ENCODE measurements at regions not wholly inside any gene's neighbourhood (a gene's known extent, or its start where the extent isn't known, plus 50 kb on each side); places are given as distances from the start of the nearest gene placed in this dataset.

GRCh38 chr4:3857269-3857926, 91.2 kb downstream of the ADRA2C start:
- BruUV-seq (replicated peaks), result no TSS peak
- ChIA-PET SMC1A (ENCODE audit: uncharacterized antibody, unreplicated experiment) (no interaction called here), CTCF (no interaction called here), RAD21 (ENCODE audit: unreplicated experiment) (no interaction called here), POLR2A (no interaction called here)
- no peak overlapping the region for H3K27ac ChIP-seq (ENCODE audit: control insufficient read depth, insufficient read depth)
- no peak overlapping the region for H2AFZ ChIP-seq (ENCODE audit: control insufficient read depth, low read depth, low read length)
- ATAC-seq (no peak), DNase-seq (ENCODE audit: low read depth, low spot score) (no peak), FAIRE-seq (no peak)
- 5% methylated on average over 9 of the region's 9 CpGs for WGBS (ENCODE audit: insufficient coverage, insufficient replicate concordance, low lambda C conversion rate, missing lambda C conversion rate)
- no peak overlapping the region for H3K4me3 ChIP-seq
- H3K79me2 ChIP-seq (ENCODE audit: control insufficient read depth, insufficient read depth, low read length), result no peaks in the 10 kb centered on the region
- TF ChIP-seq RCOR1 (conservative IDR thresholded peaks at IDR 0.05; ENCODE audit: low read depth, low read length) (no peak), NR2F1 (conservative IDR thresholded peaks at IDR 0.05) (no peak), PBX3 (IDR thresholded peaks at IDR 0.05; ENCODE audit: insufficient replicate concordance, low read depth, low read length) (no peak), YBX1 (IDR thresholded peaks at IDR 0.05) (no peak), E4F1 (IDR thresholded peaks at IDR 0.05; ENCODE audit: borderline replicate concordance, partially characterized antibody) (no peak), TCF12 (IDR thresholded peaks at IDR 0.05; ENCODE audit: low read depth, low read length) (no peak), KAT2A (conservative IDR thresholded peaks at IDR 0.05; ENCODE audit: control insufficient read depth, low read depth, low read length) (no peak), LARP7 (IDR thresholded peaks at IDR 0.05) (no peak), SKIL (IDR thresholded peaks at IDR 0.05; ENCODE audit: low read depth, poor library complexity, severe bottlenecking) (no peak)
- H4K20me1 ChIP-seq (ENCODE audit: control insufficient read depth, insufficient read depth), result no peaks in the 10 kb centered on the region
- H3K9ac ChIP-seq (ENCODE audit: control insufficient read depth, insufficient read depth, low read length), result no peak overlapping the region
- in situ Hi-C loops (cut with MboI) (no loop called here), intact Hi-C loops (cut with micrococcal nuclease; ENCODE audit: unreplicated experiment) (no loop called here)
- H3K27me3 ChIP-seq (replicated peaks in 1 of 2; ENCODE audit: control insufficient read depth in 2 of 2, insufficient read depth in 2 of 2, low read length in 1 of 2), result no peaks in the 10 kb centered on the region; a peak in 2 of 4 replicates
- H3K4me1 ChIP-seq (ENCODE audit: control insufficient read depth, insufficient read depth, low read length), result no peaks in the 10 kb centered on the region
- no peak overlapping the region for H3K4me2 ChIP-seq (ENCODE audit: control insufficient read depth, insufficient read depth)
- no peaks in the 10 kb centered on the region for H3K9me3 ChIP-seq (replicated peaks; ENCODE audit: control insufficient read depth, insufficient read depth, low read length)
- no peaks in the 10 kb centered on the region for H3K36me3 ChIP-seq (ENCODE audit: control insufficient read depth in 2 of 2, insufficient read depth in 2 of 2, low read length in 1 of 2)

Data from GM12878 (cell line).